SHP77 (cell line): ENCODE measurements at regions not wholly inside any gene's neighbourhood (a gene's known extent, or its start where the extent isn't known, plus 50 kb on each side); places are given as distances from the start of the nearest gene placed in this dataset.
"Not testable (repeated sequence)": the region's sequence is repeated elsewhere in the genome, so short reads cannot be mapped to it uniquely, and the experiment has no call there.

Source experiments
- DNase-seq, 2 experiments: peaks; one replicate each; lab custom pipeline; 2025; lab: John Stamatoyannopoulos, UW

GRCh38 chr3:109656225-109656624 is 318.9 kb upstream of the DPPA4 start:
- DNase-seq = no peak

- DNase-seq = no peak
These were observed 341.3 kb upstream of the DPPA4 start for GRCh38 chr3:109678600-109678999.

GRCh38 chr3:109679664-109680063 is 342.3 kb upstream of the DPPA4 start:
- DNase-seq = no peak

DNA sequence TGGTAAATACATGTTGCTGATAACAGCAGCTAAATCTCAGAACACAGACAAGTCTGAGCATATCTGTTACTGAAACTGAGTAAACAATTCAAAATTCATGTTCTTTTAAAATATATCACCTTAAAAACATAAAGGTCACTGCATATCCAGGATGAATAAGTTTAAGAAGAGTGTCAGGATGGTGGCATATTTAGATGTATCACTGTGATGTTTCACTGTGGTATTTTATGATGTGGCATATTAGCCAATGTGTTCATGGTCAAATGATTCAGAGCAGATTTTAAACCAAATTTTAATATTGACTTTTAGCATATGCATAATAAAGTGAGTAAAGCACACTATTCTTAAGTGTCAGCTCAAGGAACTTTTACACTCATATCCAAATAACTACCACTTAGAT is 346.4 kb upstream of the DPPA4 start:
- DNase-seq = no peak

- DNase-seq = no peak
These were observed 348.0 kb upstream of the DPPA4 start for GRCh38 chr3:109685084-109686079.

DNA sequence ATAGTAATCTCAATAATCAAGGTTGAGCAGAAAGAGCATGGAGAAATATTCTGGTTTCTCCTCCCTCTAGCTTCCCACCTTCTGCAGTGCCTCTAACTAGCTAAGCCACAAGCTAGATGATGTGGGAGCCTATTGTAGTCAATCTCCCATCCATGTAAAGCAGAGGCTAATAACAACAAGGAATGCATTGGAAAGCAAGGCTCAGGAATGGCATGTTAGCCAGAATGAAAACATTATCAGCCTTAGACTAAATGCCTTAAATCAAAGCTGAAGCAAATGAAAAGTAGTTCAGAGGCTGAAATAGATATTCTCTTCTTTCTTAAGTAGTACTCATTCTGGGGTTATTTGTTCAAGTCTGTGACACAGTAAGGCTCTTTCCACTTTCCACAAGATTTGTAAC is 350.3 kb upstream of the DPPA4 start:
- DNase-seq = no peak

DNA sequence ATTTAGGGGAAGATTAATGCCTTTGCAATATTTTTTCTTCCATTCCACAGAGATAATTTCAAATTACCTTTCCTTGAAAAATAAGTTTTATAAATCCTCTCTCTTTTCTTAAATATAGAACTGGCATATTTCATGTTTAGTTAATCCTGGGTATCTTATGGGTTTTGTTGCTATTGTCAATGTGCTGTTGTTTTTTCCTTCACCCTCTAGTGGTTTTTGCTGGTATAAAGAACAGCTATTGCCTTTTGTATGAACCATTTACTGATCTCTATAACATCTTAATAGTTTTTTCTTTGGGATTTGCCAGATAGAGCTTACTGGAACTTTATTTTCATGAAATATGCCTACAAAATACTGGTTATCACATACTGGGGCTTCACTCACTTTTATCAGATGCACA is 359.6 kb upstream of the DPPA4 start:
- DNase-seq = no peak

DNA sequence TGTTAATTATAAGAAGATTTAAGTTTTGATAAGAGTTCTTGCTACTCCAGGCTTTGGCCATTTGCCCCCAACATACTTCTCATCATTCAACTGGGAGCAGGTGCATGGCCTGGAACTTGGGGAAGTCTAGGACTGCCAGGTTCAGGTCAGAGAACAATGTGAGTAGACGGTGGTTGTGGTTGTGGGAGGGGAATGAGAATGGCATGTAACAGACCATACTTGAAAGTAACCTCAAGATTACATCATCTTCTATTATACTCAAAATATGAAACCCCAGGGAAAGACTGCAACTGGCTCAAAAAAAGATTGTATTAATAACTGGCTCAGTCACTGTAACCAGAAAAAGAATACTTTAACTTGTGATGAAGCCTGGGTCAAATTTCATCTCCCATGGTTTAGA is 364.9 kb upstream of the DPPA4 start:
- DNase-seq = no peak

- DNase-seq = no peak
These were observed 365.6 kb upstream of the DPPA4 start for GRCh38 chr3:109702976-109703375.

- DNase-seq = not testable (repeated sequence)
These were observed 367.8 kb upstream of the DPPA4 start for GRCh38 chr3:109705133-109705532.

- no peak for DNase-seq
These were observed 370.3 kb upstream of the DPPA4 start for GRCh38 chr3:109707617-109708016.

- no peak for DNase-seq
These were observed 375.9 kb upstream of the DPPA4 start for GRCh38 chr3:109713288-109713687.

- no peak for DNase-seq
These were observed 378.4 kb upstream of the DPPA4 start for GRCh38 chr3:109715707-109716106.

GRCh38 chr3:109718850-109719249 is 381.5 kb upstream of the DPPA4 start:
- DNase-seq = no peak

DNA sequence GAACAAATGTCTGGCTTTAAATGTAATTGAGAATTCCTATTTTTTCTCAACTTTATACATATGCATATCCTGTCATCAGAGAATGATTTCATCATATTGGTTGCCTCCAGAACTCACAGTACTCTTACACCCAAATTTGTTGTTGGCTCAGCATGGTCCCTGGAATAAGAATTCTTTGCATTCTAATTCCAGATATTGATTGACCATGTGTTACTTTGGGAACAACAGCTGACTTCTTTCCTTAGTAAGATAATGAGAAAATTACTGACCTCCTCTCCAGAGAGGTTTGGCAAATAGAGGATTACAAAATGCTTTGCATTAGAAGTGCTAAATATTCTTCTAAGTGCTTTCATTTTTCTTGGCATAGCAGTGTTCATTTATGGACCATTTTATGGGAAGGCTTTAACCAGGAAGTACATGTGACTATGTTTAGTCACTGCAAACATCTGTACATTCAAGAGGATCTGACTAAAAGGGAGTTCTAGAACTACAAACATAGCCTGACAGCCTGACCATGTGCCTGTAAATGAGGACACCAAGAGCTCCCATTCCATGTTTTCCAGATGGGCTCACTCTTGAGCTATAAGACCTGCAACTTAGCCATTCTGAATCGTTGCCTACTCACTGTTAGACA is 391.6 kb upstream of the DPPA4 start:
- DNase-seq = no peak

GRCh38 chr3:109731639-109732473 is 394.5 kb upstream of the DPPA4 start:
- DNase-seq = peak; percentile 18 to 20

DNA sequence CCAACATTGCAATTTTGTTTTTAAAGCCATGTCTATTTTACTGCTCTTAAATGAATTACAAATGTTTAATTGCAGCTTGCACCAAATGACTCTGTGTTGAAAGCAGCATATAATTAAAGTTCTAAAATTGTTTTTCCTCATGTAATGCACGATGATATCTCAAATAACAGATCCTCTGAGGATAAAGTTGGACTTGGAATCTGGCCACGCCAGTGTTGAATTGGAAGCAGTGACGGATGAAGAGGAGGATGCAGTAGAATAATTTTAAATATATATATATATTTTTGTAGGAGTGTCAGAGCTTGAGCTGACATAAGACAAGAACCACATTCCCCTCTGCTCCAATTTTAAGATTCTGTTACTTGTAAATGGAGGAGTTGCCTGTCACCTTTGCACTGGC is 406.6 kb upstream of the DPPA4 start:
- DNase-seq = no peak

DNA sequence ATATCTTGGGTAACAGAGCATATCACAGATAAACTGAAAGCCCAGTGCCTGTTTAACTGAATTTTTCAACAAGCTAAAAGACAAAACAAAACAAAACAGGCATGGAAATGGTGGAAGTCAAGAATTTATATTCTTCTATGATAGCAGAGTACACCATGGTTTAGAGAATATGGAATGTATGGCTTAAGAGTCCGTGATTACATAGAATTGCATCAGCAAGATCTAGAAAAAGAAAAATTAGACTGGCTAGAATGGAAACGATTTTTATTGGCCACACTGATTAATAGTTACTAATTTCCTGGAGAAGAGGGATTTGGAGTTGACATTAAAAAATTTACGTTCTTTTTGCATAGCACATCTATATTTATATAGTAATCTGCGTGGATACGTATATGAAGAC is 435.2 kb upstream of the DPPA4 start:
- no peak for DNase-seq

DNA sequence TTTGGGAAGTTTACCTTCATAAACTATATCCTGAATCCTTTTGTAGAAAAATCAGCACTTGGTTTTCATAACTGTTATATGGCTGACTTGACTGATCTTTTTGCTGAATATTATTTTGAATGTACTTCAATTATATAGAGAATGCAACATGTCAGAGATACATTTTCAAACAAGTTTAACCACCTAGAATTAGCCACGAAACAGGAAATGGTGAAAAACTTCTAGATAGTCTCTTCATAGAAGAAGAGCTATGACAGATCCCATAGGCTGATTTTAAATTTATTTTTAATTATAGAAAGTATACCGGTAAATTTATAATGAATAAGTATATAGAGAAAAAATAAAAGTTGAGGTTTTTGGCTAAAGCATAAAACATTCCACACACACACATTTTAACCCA is 436.8 kb upstream of the DPPA4 start:
- no peak for DNase-seq

- DNase-seq = no peak
These were observed 446.9 kb upstream of the DPPA4 start for GRCh38 chr3:109784285-109784684.

DNA sequence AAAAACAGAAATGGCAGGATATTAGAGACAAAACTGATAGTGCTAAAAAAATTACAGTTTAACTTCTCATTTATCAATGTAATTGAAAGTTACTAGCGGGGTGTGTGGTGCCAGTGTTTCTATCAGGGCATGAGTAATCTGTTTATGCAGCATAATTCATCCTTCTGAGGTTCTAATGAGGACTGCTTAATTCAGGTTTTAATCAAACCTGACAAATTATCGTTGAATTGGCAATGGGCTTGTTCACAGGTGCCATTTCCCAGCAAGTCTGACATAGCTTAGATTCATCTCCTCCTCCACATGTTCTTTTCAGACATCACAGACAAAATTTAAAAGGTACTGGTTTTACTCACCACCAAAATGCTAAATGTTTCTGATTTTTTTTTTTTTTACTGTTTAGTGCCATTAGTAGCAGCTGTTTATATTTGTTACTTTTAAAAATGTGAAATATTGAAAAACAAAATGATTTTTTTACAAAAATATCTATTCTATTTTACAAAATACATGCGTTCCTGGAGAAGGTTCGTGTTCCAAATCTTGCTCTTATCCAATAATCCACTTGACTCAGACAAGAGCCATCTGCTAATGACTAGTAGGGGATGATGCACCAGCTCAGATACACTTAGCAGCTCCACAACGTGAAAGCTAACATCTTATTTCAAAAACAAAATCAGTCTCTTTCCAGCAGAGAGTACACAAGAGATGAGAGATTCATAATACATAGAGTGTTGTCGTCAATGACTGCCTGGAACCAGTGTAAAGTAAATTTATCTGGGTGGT is 447.7 kb upstream of the DPPA4 start:
- DNase-seq = no peak

DNA sequence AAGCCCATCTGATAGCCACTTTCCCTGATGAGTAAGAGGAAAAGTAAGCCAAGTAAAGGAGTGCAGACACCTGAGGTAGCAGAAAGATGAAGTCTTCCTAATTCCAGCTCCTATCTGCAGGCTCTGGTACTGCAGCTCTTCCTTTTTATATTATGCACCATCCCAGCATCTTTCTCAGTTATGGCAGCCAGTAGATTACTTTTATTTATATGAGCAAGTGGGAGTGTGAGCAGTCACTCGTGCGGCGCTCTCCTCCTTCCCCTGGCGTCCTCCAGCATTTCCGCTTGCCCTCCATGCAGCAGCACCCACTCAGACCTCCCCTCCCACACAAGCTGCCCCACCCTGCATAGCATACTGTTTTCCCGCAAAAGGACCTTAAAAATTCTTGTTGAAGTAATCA is 465.9 kb upstream of the DPPA4 start:
- no peak for DNase-seq
